SH-SY5Y (cell line): ENCODE measurements at regions not wholly inside any gene's neighbourhood (a gene's known extent, or its start where the extent isn't known, plus 50 kb on each side); places are given as distances from the start of the nearest gene placed in this dataset.

ENCODE experiments used
- GATA2 ChIP-seq: IDR thresholded peaks from 2 replicates; pipeline ENCODE4 v1.6.1; 2011; ENCODE audit warnings: mild to moderate bottlenecking, low read depth, low read length
- GATA3 ChIP-seq: IDR thresholded peaks from 2 replicates; pipeline ENCODE4 v1.6.1; 2011; ENCODE audit warnings: low read depth, mild to moderate bottlenecking, low read length, moderate library complexity

DNA sequence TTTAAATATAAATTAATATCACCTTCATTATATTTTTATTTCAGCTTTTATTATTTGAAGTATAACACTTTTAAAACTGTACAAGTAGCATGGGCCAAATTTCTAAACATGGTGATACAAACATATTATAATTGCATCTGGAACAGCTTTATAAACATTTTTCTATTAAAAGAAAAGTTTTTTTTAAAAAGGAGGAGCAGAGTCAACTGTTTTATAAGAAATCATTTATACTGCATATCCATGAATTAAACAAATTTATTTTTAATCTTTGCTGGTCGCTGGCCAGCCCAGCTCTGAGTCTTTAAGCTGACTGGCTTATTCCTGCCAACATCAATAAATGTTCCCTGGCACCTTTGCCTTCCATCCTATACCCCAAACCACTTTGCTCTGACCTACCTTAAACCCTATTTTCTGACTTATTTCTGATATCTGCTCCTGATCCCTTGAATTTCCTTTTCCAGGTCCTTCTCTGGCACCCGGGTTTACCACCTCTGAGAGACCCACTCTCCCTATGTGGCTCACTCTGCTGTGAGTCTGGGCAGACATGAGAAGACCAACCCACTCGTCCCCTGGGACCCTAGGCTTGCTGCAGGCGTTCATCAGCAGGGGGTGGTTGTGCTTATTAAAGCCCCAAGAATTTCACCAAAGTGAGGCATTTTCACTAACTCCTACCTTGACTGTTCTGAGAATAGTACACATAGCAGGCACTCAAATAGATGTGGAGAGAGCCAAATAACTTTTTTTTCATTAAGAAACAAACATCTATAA, 220.3 kb downstream of the KLF12 start:
- TF ChIP-seq GATA3 = no peak
- TF ChIP-seq GATA2 = no peak
